HG03139 (cell line): ENCODE measurements at regions not wholly inside any gene's neighbourhood (a gene's known extent, or its start where the extent isn't known, plus 50 kb on each side); places are given as distances from the start of the nearest gene placed in this dataset.

Source experiments
- ATAC-seq: cut with Tn5 transposase; IDR thresholded peaks from one replicate; pipeline ENCODE4 v1.9.1; 2021; ENCODE audit not compliant: unreplicated experiment

GRCh38 chr13:53463106-53463505 is 434.5 kb downstream of the OLFM4 start:
- ATAC-seq, result no peak

GRCh38 chr13:53466576-53466975 is 438.0 kb downstream of the OLFM4 start:
- no peak for ATAC-seq

GRCh38 chr13:53473397-53473796 is 444.8 kb downstream of the OLFM4 start:
- ATAC-seq, result no peak

- no peak for ATAC-seq
Measured at GRCh38 chr13:53474878-53475277, 446.3 kb downstream of the OLFM4 start.

- no peak for ATAC-seq
Measured at GRCh38 chr13:53490752-53491151, 462.1 kb downstream of the OLFM4 start.

- no peak for ATAC-seq
Measured at GRCh38 chr13:53494406-53494805, 465.8 kb downstream of the OLFM4 start.

GRCh38 chr13:53499576-53500133 is 471.0 kb downstream of the OLFM4 start:
- ATAC-seq, result no peak

- no peak for ATAC-seq
Measured at GRCh38 chr13:53501387-53501786, 472.8 kb downstream of the OLFM4 start.

- ATAC-seq, result no peak
Measured at GRCh38 chr13:53507741-53508140, 479.1 kb downstream of the OLFM4 start.

- no peak for ATAC-seq
Measured at GRCh38 chr13:53512635-53513034, 484.0 kb downstream of the OLFM4 start.

- no peak for ATAC-seq
Measured at GRCh38 chr13:53513226-53513625, 484.6 kb downstream of the OLFM4 start.

GRCh38 chr13:53520132-53520531 is 491.5 kb downstream of the OLFM4 start:
- no peak for ATAC-seq

- no peak for ATAC-seq
Measured at GRCh38 chr13:53522034-53522433, 493.4 kb downstream of the OLFM4 start.

GRCh38 chr13:53537586-53537985 is 509.0 kb downstream of the OLFM4 start:
- ATAC-seq, result no peak

- ATAC-seq, result no peak
Measured at GRCh38 chr13:53545340-53545941, 516.8 kb downstream of the OLFM4 start.

- ATAC-seq, result no peak
Measured at GRCh38 chr13:53560556-53560955, 531.9 kb downstream of the OLFM4 start.

GRCh38 chr13:53562419-53562818 is 533.8 kb downstream of the OLFM4 start:
- no peak for ATAC-seq

GRCh38 chr13:53568491-53568890 is 539.9 kb downstream of the OLFM4 start:
- ATAC-seq, result no peak

- ATAC-seq, result no peak
Measured at GRCh38 chr13:53569453-53569852, 540.8 kb downstream of the OLFM4 start.

- ATAC-seq, result no peak
Measured at GRCh38 chr13:53601113-53601512, 572.5 kb downstream of the OLFM4 start.

GRCh38 chr13:53605326-53605725 is 576.7 kb downstream of the OLFM4 start:
- no peak for ATAC-seq

- ATAC-seq, result no peak
Measured at GRCh38 chr13:53612200-53612599, 583.6 kb downstream of the OLFM4 start.

- no peak for ATAC-seq
Measured at GRCh38 chr13:53622456-53622855, 593.8 kb downstream of the OLFM4 start.
